ENCODE measurements at regions not wholly inside any gene's neighbourhood (a gene's known extent, or its start where the extent isn't known, plus 50 kb on each side); places are given as distances from the start of the nearest gene placed in this dataset.

DNA sequence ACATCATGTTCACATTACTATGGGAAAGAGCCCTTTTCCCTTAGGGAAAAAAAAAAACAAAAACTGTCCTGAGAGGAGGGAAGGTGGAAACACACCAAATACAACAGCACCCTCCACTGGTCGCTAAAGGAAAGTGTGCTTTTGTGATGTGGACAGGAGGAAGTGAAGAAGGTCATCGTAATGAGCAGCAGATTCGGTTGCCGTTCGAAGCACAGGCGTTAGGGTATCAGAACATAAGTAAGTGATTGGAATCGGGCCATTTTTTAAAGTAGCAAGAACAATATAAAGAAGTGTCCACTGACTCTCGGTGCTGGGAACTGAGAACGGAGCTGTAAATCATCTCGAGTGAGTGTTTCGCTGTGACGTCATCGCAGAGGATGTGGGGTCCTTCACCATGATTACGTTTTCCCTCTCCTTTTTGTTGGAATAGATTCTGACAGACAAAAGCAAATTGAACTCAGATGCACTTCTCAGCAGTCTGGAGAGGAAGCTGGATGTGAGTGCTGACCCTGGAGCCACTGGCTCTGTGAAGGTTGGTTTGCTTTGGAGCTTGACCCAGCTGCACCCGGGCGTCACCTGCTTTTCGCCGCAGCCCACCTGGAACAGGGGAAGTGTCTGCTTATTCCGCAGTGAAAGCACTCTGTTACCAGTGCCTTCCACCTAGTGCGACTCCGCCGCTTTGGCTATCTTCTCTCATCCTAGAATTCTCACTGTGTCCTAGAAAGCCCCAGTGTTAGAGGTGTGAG lies 203.6 kb upstream of the GMDS start:
- TF ChIP-seq, protein P1, sequence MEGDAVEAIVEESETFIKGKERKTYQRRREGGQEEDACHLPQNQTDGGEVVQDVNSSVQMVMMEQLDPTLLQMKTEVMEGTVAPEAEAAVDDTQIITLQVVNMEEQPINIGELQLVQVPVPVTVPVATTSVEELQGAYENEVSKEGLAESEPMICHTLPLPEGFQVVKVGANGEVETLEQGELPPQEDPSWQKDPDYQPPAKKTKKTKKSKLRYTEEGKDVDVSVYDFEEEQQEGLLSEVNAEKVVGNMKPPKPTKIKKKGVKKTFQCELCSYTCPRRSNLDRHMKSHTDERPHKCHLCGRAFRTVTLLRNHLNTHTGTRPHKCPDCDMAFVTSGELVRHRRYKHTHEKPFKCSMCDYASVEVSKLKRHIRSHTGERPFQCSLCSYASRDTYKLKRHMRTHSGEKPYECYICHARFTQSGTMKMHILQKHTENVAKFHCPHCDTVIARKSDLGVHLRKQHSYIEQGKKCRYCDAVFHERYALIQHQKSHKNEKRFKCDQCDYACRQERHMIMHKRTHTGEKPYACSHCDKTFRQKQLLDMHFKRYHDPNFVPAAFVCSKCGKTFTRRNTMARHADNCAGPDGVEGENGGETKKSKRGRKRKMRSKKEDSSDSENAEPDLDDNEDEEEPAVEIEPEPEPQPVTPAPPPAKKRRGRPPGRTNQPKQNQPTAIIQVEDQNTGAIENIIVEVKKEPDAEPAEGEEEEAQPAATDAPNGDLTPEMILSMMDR (IDR thresholded peaks at IDR 0.05; ENCODE audit: low read length), result peak; percentile 74
- no peak for TF ChIP-seq EZH2 (IDR thresholded peaks at IDR 0.05; ENCODE audit: borderline replicate concordance, low read length)

Data from OCI-LY1 (cell line).